GM21390 (cell line): ENCODE measurements at regions not wholly inside any gene's neighbourhood (a gene's known extent, or its start where the extent isn't known, plus 50 kb on each side); places are given as distances from the start of the nearest gene placed in this dataset.

Source experiments
- ATAC-seq: cut with Tn5 transposase; IDR thresholded peaks from one replicate; pipeline ENCODE4 v1.9.1; 2021; ENCODE audit not compliant: unreplicated experiment

DNA sequence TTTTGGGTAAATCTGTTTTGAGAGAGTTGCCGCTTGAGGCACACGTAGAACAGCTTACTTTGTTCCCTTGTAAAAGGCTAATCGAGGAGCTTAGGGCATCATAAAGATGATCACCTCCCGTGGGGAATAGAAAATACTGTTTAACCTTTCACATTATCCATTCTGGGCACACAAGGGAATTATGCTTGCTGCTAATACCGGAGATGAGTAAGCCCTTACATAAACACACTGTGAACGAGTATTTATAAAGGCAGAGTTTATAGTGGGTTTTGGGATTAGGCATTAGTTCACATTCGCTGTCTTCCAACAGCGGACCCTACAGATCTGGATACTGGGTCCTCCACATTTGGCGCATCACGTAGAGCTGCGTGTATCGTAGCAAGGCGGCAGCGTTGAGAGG lies 51.2 kb upstream of the CNTNAP4 start:
- no peak for ATAC-seq

- ATAC-seq, result no peak
Observed at GRCh38 chr16:76226481-76226880, 50.7 kb upstream of the CNTNAP4 start.
